Mammary epithelial cell (primary cell): ENCODE measurements at regions not wholly inside any gene's neighbourhood (a gene's known extent, or its start where the extent isn't known, plus 50 kb on each side); places are given as distances from the start of the nearest gene placed in this dataset.

ENCODE experiments used
- EZH2 ChIP-seq: IDR thresholded peaks from 2 replicates; pipeline ENCODE4 v1.6.1; 2012; ENCODE audit warnings: low read length, inconsistent platforms, borderline replicate concordance
- TF ChIP-seq, protein P1 (sequence below), 2 donors: IDR thresholded peaks in 1 of 2; conservative IDR thresholded peaks in 1 of 2; 2 replicates each; pipeline ENCODE4 v1.5.1; 2011 to 2012; ENCODE audit warnings: inconsistent platforms in 2 of 2, low read length in 2 of 2, mild to moderate bottlenecking in 2 of 2, control low read depth in 1 of 2, low read depth in 1 of 2; ENCODE audit not compliant: insufficient read depth in 1 of 2; ENCODE audit errors: extremely low read depth in 1 of 2

GRCh38 chr22:47901911-47902310 is 1139.5 kb downstream of the TBC1D22A start:
- TF ChIP-seq, protein P1, sequence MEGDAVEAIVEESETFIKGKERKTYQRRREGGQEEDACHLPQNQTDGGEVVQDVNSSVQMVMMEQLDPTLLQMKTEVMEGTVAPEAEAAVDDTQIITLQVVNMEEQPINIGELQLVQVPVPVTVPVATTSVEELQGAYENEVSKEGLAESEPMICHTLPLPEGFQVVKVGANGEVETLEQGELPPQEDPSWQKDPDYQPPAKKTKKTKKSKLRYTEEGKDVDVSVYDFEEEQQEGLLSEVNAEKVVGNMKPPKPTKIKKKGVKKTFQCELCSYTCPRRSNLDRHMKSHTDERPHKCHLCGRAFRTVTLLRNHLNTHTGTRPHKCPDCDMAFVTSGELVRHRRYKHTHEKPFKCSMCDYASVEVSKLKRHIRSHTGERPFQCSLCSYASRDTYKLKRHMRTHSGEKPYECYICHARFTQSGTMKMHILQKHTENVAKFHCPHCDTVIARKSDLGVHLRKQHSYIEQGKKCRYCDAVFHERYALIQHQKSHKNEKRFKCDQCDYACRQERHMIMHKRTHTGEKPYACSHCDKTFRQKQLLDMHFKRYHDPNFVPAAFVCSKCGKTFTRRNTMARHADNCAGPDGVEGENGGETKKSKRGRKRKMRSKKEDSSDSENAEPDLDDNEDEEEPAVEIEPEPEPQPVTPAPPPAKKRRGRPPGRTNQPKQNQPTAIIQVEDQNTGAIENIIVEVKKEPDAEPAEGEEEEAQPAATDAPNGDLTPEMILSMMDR (conservative IDR thresholded peaks at IDR 0.05 in 1 of 2, IDR thresholded peaks at IDR 0.05 in 1 of 2; ENCODE audit: extremely low read depth in 1 of 2, insufficient read depth in 1 of 2, low read depth in 1 of 2, low read length in 2 of 2) = no peak
- no peak for TF ChIP-seq EZH2
